DND-41 (cell line): ENCODE measurements at regions not wholly inside any gene's neighbourhood (a gene's known extent, or its start where the extent isn't known, plus 50 kb on each side); places are given as distances from the start of the nearest gene placed in this dataset.

Experiments used
- CTCF ChIP-seq: IDR thresholded peaks from 2 replicates; pipeline ENCODE4 v1.5.1; 2012; ENCODE audit warnings: borderline replicate concordance, low read length, moderate library complexity, mild to moderate bottlenecking; ENCODE audit not compliant: poor library complexity, severe bottlenecking; ENCODE audit errors: extremely low read depth
- EZH2 ChIP-seq: IDR thresholded peaks from 3 replicates; pipeline ENCODE4 v1.6.1; 2012; ENCODE audit warnings: borderline replicate concordance, low read depth, mild to moderate bottlenecking, moderate library complexity, low read length, inconsistent platforms; ENCODE audit not compliant: severe bottlenecking

- TF ChIP-seq CTCF, result no peak
- TF ChIP-seq EZH2, result no peak
Measured at GRCh38 chr12:102682366-102683289, 202.3 kb upstream of the IGF1 start.
